GM12873 (cell line): ENCODE measurements at regions not wholly inside any gene's neighbourhood (a gene's known extent, or its start where the extent isn't known, plus 50 kb on each side); places are given as distances from the start of the nearest gene placed in this dataset.

Experiments used
- CTCF ChIP-seq: IDR thresholded peaks from 2 replicates; pipeline ENCODE4 v1.5.1; 2012; ENCODE audit warnings: low read depth, mild to moderate bottlenecking, moderate library complexity, low read length, control low read depth; ENCODE audit not compliant: insufficient read depth; ENCODE audit errors: missing control alignments

GRCh38 chr18:1779587-1779986, 791.7 kb downstream of the METTL4 start:
- TF ChIP-seq CTCF: no peak

GRCh38 chr18:1784113-1784512, 787.2 kb downstream of the METTL4 start:
- no peak for TF ChIP-seq CTCF

GRCh38 chr18:1796636-1797035, 774.7 kb downstream of the METTL4 start:
- no peak for TF ChIP-seq CTCF

- no peak for TF ChIP-seq CTCF
Measured at GRCh38 chr18:1797235-1797634, 774.1 kb downstream of the METTL4 start.

- no peak for TF ChIP-seq CTCF
Measured at GRCh38 chr18:1805521-1805920, 765.8 kb downstream of the METTL4 start.

GRCh38 chr18:1806884-1807615, 764.3 kb downstream of the METTL4 start:
- TF ChIP-seq CTCF: no peak

GRCh38 chr18:1811282-1811681, 760.0 kb downstream of the METTL4 start:
- no peak for TF ChIP-seq CTCF

GRCh38 chr18:1825296-1825695, 746.0 kb downstream of the METTL4 start:
- no peak for TF ChIP-seq CTCF
